ENCODE measurements at regions not wholly inside any gene's neighbourhood (a gene's known extent, or its start where the extent isn't known, plus 50 kb on each side); places are given as distances from the start of the nearest gene placed in this dataset.
"Not testable (repeated sequence)": the region's sequence is repeated elsewhere in the genome, so short reads cannot be mapped to it uniquely, and the experiment has no call there.

GRCh38 chr2:15823459-15824396, 116.6 kb upstream of the MYCN start:
- intact Hi-C loops (cut with DNase I) = no loop called here
- DNase-seq (ENCODE audit: extremely low spot score) = no peak
- no peaks in the 10 kb centered on the region for H3K36me3 ChIP-seq
- no peak overlapping the region for H3K4me3 ChIP-seq
- H3K27ac ChIP-seq (replicated peaks in 1 of 4) = no peak overlapping the region
- WGBS = 88% methylated on average over 10 of the region's 10 CpGs
- peaks cover 0 to 9% (median 0%) of the 10 kb centered on the region in 4 donors for H3K4me1 ChIP-seq
- no peaks in the 10 kb centered on the region for H3K9me3 ChIP-seq
- no peak for TF ChIP-seq POLR2AphosphoS5 (IDR thresholded peaks at IDR 0.05)
- no peak for TF ChIP-seq EP300 (IDR thresholded peaks at IDR 0.05)
- TF ChIP-seq, protein P1, sequence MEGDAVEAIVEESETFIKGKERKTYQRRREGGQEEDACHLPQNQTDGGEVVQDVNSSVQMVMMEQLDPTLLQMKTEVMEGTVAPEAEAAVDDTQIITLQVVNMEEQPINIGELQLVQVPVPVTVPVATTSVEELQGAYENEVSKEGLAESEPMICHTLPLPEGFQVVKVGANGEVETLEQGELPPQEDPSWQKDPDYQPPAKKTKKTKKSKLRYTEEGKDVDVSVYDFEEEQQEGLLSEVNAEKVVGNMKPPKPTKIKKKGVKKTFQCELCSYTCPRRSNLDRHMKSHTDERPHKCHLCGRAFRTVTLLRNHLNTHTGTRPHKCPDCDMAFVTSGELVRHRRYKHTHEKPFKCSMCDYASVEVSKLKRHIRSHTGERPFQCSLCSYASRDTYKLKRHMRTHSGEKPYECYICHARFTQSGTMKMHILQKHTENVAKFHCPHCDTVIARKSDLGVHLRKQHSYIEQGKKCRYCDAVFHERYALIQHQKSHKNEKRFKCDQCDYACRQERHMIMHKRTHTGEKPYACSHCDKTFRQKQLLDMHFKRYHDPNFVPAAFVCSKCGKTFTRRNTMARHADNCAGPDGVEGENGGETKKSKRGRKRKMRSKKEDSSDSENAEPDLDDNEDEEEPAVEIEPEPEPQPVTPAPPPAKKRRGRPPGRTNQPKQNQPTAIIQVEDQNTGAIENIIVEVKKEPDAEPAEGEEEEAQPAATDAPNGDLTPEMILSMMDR (IDR thresholded peaks at IDR 0.05) = no peak
- no peak for TF ChIP-seq POLR2A (IDR thresholded peaks at IDR 0.05; ENCODE audit: low read depth)
- H3K27me3 ChIP-seq = no peaks in the 10 kb centered on the region

DNA sequence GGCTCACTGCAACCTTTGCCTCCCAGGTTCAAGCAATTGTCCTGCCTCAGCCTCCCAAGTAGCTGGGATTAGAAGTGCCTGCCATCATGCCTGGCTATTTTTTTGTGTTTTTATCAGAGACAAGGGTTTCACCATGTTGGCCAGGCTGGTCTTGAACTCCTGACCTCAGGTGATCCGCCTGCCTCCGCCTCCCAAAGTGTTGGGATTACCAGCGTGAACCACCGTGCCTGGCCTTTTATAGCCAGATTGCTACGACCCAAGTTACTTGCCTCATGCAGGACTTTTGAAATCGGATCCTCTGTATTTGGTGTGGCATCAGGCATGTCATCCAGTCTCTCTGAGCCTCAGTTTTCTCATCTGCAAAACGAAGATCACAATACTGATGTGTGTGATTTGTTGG, 115.9 kb upstream of the MYCN start:
- H3K4me1 ChIP-seq; DNase-seq (ENCODE audit: extremely low spot score); H3K27me3 ChIP-seq; H3K4me3 ChIP-seq; H3K27ac ChIP-seq (replicated peaks in 1 of 4); intact Hi-C loops (cut with DNase I); H3K36me3 ChIP-seq; H3K9me3 ChIP-seq: not testable (repeated sequence)
- WGBS = 86% methylated on average over 7 of the region's 7 CpGs

DNA sequence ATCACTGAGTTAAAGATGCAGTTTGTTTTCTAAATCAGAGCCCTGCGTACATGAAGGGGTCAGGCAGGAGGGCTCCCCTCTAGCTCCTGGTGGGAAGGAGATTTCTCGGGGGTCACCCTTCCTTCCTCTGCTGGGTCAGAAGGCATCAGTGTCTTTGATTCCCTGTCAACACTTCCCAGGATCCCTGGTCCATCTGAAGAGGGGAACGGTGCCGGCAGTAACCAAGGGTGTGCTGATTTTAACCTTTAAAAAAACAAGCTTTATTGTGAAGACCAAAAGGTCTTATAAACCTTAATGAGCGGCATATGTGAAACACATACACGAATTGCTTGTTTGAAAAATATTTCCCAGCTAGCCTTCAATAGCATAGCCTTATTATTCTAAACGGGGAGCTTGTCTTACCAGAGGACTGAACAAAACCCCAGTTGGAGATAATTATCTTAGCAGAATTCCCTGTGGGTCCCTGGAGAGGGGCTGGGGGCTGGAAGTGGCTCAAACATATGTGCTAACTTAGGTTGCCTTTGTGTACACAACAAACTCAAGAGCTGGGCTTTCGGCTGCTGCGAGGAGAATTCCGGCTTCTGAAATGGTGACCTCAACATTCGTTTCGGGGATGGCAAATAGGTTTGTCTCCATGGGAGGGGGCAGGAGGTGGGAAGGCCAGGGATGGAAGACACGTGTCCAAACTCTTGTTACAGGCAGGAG, 114.9 kb upstream of the MYCN start:
- Histone ChIP-seq H3K4me1 (no peaks in the 10 kb centered on the region), H3K9me3 (no peaks in the 10 kb centered on the region), H3K4me3 (no peak overlapping the region), H3K27ac (replicated peaks in 1 of 4) (no peak overlapping the region), H3K27me3 (no peaks in the 10 kb centered on the region), H3K36me3 (no peaks in the 10 kb centered on the region)
- intact Hi-C loops (cut with DNase I) = no loop called here
- DNase-seq (ENCODE audit: extremely low spot score) = no peak
- TF ChIP-seq EP300 (IDR thresholded peaks at IDR 0.05) (no peak), POLR2AphosphoS5 (IDR thresholded peaks at IDR 0.05) (no peak)
- WGBS = 78% methylated on average over 13 of the region's 13 CpGs

DNA sequence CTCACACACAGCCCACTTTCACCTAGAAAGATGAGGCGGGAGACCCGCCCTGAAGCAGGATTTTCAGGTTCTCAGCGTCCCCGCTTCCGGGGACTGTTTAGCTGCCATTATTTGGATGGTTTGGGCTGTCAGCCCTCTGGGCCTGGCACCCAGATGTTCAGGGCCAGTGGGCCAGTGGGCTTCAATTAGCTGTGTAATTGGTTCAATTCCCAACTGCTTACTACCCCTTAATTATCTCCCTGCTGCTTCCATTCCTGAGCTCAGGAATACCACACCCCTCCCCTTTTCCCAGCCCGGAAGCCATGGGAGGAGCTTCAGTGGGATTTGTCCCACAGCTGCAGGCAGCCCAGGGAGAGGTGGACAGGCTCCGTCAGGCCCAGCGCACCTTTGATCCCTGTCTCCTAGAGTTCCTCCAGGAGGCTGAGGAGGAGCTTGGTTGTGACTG, 114.1 kb upstream of the MYCN start:
- WGBS = 56% methylated on average over 8 of the region's 8 CpGs
- H3K27ac ChIP-seq (replicated peaks in 1 of 4) = no peak overlapping the region

DNA sequence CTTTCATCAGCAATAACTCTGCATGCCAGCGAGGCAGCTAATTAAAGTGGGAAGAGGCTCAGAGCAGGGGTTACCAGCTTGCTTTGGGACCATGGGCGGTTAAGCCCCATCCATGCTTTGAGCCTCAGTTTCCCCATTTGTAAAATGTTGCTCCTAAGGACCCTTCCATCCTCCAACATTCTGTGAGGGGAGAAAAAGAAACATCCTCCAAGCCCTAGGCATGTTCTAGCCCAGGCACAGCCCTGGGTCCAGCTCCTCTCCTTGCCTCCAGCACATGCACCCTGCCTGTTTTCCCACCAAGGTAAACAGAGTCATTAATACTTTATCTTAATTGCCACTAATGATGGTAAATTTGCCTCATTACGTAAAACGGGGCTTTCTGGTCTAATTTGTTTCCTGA, 113.3 kb upstream of the MYCN start:
- WGBS = 88% methylated on average over 4 of the region's 4 CpGs
- Histone ChIP-seq H3K27me3 (no peaks in the 10 kb centered on the region), H3K27ac (replicated peaks in 1 of 4) (no peak overlapping the region), H3K4me3 (no peak overlapping the region), H3K4me1 (no peaks in the 10 kb centered on the region), H3K36me3 (no peaks in the 10 kb centered on the region), H3K9me3 (no peaks in the 10 kb centered on the region)
- no peak for DNase-seq (ENCODE audit: extremely low spot score)
- intact Hi-C loops (cut with DNase I) = no loop called here
- TF ChIP-seq POLR2A (IDR thresholded peaks at IDR 0.05; ENCODE audit: low read depth) (no peak), EP300 (IDR thresholded peaks at IDR 0.05) (no peak), POLR2AphosphoS5 (IDR thresholded peaks at IDR 0.05) (no peak)
- TF ChIP-seq, protein P1 (IDR thresholded peaks at IDR 0.05) = no peak

More for the DNA sequence above, 114.1 kb upstream of the MYCN start:
- intact Hi-C loops (cut with DNase I) = no loop called here
- H3K27me3 ChIP-seq = no peaks in the 10 kb centered on the region
- no peaks in the 10 kb centered on the region for H3K36me3 ChIP-seq
- no peaks in the 10 kb centered on the region for H3K4me1 ChIP-seq
- TF ChIP-seq POLR2AphosphoS5 (IDR thresholded peaks at IDR 0.05) (no peak), EP300 (IDR thresholded peaks at IDR 0.05) (no peak), POLR2A (IDR thresholded peaks at IDR 0.05; ENCODE audit: low read depth) (no peak)
- TF ChIP-seq, protein P1 (IDR thresholded peaks at IDR 0.05) = no peak
- no peak overlapping the region for H3K4me3 ChIP-seq
- no peaks in the 10 kb centered on the region for H3K9me3 ChIP-seq
- no peak for DNase-seq (ENCODE audit: extremely low spot score)

All from esophagus muscularis mucosa (tissue), 4 donors.